ENCODE measurements at regions not wholly inside any gene's neighbourhood (a gene's known extent, or its start where the extent isn't known, plus 50 kb on each side); places are given as distances from the start of the nearest gene placed in this dataset.
"Not testable (repeated sequence)": the region's sequence is repeated elsewhere in the genome, so short reads cannot be mapped to it uniquely, and the experiment has no call there.

DNA sequence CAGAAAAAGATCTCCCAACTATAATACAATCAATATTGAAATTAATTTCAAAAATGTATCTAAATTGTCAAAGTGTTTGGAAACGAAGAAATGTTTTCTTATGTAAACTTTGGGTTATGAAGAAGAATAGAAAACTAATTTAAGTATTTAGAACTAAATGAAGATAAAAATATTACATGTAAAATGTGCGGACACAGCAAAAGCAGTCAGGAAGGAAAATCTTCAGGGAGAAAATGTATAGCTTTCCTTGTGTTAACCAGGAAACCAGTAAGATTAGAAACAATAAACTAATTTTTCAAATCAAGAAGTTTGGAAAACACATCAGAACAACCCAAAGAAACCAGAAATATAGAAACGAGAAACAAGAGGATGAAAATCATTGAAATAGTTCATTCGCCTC is 466.5 kb downstream of the BRD1 start:
- no peak for DNase-seq

DNA sequence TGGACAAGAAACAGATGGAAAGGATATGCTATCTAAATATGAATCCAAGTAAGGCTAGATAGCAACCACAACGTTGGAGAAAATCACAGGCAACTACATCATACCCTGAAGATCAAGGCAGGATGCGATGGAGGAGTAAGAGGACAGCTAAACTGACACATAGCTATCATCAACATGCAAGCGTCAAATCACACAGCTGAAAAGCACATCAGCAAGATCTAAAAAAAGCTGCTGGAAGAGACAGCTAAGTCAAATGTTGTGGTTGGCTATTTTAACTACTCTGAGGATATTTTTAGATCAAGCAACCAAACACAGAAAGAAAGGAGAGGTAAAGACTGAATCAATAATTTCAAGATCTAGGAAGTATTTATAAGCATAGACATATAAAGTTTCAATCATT is 466.9 kb downstream of the BRD1 start:
- no peak for DNase-seq

DNA sequence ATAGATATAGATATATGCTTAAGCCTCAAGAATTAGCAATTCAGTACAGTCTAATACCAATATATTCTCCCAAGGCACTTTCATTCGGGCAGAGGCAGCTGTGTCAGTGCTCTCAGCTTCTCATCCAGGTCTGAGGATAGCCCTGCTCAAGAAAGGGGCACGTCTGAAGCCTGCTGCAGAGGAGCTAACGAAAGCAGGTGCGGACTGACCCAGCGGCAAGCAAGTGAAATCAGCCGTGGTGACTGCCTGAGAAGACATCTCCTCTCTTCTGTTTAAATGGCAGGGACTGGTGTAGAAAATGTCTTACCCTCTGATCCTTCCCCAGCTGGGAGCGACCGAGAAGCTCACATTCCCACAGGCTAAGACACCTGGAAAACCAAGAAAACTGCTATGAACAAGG is 468.6 kb downstream of the BRD1 start:
- no peak for DNase-seq

DNA sequence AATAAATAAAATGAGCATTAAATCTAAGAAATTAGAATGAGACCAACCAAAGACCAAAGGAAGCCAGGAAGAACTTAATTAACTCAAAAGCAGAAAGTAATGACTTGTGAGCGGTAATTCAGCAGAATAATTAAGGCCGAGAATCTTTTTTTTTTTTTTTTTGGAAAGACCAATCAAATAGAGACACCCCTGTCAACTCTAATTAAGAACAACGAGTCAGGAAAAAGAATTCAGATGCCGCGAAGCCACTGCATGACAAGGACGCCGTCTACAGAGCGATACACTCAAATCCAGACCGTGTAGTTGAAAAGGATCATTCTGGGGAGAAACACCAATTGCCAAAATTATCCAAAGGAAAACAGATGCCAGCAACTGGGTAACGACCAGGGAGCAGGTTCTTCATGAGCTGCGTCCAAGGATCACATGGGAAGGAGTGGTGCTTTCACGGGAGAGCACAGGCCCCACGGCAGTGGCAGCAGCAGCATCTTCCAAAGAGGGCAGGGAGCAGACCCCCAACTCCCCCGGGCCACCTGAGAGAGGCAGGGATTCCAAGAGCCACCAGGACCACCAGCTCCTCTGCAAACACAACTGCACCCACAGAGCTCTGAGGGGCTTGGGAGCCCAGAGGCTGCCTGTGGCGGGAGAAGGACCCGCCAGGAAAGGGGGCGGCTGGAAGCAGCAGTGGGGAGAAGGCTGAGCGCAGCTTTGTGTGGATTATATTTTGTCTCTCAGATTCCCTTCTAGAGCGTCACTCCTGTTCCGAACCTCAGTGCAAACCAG is 469.8 kb downstream of the BRD1 start:
- DNase-seq, result no peak

DNA sequence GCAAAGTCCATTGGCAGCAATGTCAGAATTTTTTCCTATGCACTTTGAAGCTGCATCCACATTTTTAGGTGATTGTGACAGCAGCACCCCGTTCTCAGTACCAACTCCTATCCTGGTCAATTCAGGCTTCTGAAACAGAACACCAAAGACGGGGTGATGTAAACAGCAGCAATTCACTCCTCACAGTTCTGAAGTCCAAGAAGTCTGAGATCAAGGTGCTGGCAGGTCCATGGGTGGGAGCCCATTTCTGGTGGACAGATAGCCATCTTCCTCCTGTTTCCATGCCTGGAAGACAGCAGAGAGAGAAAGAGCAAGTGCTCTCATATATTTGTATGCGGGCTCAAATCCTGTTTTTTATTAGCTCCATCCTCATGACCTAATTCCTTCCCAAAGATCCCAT is 471.2 kb downstream of the BRD1 start:
- DNase-seq, result no peak

DNA sequence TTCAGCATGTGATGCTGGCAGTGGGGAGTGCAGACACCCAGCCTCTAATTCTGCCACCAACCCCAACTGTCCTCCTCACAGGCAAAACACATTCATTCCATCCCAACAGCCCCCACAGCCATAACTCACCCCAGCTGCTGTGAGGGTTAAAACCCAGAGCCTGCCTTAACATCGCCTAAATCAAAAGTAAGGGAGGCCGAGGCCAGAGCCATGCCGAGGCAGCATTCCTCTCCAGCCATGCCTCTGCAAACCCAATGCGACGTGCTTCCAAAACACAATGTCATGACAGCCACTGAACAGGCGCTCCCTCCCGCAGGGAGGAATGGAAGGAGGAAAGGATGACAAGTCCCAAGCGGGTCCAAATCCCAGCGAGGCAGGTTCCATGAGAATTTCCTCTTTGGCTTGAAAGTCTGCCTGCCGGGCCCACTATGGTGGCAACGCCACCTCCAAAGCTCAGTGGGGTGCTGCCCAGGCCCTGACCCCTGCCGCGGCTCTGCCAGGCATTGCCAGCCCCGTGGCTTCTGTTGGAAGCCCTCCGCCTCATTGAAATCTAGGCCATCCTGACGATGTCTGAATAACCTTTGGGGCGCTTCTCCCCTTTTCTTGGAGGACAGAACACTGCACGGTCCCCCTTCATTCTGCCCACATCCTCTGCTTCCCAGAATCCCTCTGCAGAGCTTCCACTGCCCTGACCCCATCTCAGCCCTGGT is 472.3 kb downstream of the BRD1 start:
- DNase-seq, result no peak

DNA sequence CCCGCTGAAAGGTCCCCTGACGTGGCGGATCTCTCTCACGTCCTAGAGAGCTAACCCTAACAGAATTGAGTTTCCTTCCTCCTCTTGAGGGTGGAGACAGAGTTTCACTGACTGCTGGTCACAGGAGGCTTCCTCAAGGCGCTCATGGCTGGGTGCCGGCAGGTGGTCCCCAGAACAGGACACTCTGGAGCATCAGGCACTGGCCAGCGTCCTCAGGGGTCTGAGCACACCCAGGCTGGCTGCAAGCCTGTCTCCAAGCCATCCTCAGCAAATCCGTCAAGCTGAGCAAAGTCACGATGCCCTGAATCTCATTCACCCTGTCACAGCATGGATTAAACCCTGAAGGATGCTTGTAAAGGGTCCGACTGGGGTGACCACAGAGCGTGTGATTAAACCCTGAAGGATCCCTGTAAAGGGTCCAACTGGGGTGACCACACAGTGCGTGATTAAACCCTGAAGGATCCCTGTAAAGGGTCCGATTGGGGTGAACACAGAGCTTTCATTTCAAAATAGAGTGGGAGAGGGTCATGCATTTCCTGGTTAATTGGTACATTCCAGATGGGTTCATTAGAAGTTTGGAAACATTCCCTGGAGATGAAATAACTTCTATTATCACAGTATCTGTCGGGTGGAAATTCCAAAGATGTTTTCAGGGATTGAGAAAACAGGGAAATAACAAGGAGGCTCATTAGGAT is 473.0 kb downstream of the BRD1 start:
- no peak for DNase-seq

DNA sequence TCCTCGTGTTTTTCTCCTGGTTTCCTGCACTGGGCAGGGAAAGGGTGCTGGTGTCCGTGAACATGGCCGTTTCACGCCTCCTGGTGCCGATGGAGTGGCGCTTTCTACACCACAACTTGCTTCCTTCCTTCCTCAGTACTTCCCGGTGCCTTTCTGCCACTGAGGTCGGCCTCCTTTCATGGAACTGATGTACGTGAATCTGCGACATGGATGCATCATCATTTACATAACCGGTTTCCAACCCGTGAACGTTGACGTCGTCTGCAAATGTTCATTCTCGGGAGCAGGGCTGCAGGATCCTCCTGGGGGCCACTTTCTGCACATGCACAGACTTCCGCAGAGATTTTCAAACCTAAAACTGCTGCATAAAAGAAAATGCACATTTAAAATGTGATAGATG is 474.4 kb downstream of the BRD1 start:
- no peak for DNase-seq

DNA sequence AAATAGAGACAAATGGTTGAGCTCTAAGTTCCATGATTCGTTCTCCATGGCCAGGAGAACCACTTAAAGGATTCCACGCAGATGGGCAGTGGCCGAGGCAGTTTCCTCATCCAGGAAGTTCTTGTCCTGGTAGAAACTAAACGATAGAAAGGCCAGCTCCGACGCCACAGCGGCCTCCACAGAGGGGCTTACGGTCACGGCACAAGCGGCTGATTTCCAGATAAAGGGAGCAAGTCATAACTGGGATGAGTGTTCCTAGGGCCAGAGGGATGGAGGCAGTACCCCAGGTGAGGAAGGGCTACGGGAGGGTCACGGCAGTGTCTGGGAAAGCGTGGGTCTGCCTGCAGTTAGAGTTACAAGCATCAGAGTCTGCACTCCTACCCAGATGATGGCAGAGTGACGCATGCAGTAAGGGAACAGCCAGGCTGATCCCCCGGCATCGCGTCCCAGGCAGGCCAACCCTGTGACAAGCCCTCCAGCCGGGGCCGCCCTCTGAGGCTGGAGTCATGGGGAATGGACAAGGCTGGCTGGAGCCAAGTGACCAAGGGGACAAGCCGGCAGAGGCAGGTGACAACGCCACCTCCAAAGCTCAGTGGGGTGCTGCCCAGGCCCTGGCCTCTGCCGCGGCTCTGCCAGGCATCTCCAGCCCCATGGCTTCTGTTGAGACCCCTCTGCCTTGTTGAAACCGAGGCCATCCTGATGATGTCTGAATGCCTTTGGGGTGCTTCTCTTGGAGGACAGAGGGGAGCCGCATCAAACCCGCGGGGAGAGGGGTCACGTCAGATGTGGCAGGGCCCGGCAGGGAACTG is 475.1 kb downstream of the BRD1 start:
- no peak for DNase-seq

DNA sequence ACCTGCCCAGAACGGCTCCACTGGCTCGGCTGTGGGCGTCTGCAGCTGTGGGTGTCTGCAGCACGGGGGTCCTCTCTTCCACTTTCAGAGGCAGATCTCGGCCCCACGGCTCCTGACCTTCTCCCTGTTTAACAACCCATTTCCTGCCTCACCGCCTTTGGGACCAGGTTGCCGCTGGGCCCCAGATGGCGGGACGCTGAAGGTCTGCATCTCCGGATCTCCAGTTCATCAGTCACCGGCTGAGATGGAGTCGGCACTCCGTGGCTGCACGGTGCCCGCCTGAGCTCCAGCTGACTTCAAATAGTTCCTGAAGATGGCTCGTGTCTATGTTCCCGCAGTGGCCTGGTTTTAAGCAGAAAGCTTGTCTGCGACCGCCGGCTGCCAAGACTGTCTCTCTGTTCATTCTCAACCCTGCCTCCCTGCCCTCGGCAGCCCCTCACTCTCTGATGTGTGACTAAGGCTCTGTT is 475.9 kb downstream of the BRD1 start:
- no peak for DNase-seq

DNA sequence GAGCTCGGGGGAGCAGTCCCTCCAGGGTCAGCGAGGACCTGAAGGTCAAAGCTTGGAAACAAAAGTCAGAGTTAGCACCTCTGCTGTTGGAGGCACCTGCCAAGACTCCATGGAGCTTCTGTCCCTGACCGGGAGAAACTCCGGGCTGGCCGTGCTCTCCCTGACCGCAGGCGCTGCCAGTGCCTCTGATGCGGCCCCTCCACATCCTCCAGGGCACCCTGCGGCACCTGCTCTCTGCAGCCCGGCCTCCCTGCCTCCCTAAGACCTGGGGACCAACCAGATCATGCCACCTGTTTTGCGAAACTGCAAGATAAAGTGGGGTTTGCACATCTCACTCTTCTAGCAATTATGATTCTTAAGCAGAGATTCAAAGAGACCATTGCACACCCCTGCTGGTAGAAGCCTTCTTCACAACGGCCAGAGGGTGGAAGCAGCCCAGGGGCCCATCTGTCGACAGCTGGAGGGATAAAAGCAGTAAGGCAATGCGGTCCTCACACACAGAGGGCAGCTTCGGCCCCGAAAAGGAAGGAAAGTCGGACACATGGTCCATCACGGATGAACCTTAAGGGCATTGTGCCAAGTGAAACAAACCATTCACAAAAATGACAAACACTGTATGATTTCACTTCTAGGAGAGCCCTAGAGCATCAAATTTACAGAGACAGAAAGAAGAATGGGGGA is 477.1 kb downstream of the BRD1 start:
- no peak for DNase-seq

DNA sequence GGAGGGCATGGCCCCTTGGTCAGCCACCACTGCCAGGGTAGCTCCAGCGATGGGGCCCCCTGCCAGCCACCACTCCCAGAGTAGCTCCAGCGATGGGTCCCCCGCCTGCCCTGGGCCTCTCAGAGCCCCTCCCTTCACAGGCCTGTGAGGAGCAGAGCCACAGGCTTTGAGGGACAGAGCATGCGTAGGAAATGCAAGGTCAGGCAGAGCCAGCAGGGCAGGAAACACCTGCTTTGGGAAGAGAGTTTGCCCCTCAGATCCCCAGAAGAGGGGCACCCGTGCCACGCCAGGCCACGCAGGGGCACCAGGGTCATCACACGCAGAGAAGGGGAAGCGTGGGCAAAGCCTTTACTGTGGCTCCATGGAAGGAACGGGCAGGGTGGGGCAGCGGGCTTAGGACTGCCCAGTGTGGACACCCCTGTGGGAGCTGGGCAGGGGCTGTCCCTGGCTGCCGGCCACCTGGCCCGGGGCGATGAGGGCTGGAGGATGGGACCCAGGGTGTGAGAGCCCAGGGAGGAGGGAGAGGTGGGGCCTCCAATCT is 477.8 kb downstream of the BRD1 start:
- no peak for DNase-seq

DNA sequence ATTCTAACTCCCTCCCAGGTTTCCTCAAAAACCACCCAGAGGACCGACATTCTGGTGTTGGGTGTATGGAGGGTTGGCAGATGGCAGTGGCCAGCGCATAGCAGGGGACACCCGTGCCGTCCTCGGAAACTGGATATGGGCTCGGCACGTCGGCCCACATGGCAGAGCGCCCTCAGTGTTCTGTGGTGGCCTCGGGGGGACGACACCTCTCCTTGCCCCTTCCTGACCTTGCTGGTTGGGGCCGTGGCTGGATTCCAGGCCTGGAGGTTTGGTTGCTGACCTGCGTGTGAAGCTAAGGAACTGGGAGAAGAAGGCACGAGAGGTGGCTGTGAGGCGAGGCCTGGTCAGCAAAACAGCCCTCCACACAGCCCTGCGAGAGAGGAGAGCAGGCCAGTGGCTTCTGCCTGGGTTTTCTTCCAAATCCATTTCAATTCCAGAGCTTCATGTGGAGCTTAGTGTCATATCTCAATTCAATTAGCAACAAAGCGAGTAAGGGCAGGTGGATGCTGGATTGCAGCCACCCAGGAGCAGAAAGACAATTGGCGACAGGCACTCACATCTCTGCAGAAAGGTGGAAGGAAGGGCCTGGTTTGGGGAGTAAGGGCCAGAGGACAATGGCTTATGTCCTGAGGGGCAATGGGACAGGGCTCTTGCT is 478.4 kb downstream of the BRD1 start:
- DNase-seq, result no peak

DNA sequence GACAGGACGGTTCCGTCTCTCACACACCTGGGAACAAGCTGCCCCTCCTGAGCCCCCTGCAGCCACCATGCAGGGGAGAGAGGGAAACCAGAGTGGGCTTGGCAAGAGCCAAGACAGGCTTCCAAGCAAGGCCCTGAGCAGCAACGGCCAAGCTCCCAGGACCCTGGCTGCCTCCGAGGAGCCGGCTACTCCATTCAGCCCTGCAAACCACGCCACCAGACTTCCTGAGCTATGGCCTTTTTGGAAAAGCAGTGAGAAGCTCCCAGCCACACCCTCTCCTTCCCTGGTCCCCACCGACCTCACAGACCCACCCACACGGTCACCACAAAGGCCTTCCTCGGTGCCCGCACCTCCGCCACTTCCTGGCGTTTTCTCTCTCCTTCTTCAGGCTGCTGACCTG is 479.0 kb downstream of the BRD1 start:
- DNase-seq, result no peak

DNA sequence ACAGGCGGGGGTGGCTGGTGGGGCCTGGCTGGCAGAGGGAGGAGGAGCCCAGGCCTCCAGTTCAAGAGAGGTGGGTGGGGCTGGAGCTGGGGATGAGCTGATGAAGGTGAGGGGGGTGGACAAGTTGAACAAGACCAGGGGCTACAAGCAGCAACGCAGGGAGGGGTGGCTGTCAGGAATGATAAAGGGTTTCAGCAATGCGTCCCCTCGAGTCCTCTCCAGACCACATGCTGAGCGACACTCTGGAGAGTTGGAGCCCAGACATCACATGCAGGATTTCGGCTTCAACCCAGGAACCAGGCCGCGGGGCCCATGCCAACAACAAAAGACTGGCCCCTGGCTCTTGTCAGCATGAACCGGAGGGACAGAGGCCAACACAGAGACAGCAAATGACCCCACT is 480.3 kb downstream of the BRD1 start:
- DNase-seq, result no peak

DNA sequence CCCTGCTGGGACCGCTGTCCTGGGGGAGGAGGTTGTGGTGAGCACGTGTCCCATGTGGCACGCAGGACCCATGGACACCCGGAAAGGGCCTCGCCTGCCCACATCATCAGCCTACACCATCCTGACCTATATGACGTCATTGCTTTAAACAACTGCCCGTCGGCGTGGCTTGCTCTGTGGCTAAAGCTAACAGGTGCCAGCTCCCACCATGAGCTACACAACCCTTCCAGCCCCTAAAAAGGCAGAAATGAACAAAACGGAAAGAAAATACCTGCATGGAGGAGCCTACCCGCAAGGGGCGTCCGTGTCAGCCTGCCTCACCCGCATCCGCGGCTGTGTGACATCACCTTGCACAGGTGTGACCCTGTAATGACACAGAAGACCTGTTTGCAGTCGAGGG is 481.8 kb downstream of the BRD1 start:
- DNase-seq, result no peak

DNA sequence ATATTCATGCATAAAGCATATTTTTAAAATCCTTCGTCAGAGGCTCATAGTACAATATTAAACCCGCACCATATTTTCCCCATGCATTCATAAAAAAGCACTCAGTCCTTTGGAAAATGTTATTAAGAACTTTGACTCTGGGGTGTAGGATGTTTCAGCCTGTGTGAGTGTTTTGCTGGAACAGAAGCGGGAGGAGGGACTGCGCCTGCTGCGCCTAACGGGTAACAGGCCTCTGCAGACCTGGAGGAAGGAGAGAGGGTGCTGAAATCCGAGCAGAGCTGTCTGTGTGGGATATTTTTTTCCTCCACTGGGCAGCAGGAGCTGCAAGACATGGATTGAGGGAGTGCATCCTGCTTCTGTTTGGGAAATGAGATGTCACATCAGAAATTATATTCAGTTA is 483.0 kb downstream of the BRD1 start:
- DNase-seq, result no peak

DNA sequence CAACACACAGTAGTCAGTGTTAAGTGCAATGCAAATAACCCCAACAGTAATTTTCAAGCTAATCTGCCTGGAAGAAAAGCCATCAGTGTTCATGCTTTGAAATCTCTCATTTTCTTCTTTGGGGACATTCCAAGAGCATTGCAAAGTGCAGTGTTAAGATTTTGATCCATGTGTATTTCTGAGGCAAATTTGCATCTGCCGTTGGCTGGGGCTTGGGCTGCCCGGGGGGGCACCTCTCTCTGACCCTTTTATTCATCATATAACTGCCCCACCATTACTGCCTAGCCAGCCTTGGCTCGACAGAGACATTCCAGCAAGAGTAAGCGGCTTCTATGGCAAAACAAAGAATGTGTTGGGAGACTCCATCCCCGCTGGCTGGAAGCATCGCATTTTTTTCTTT is 483.5 kb downstream of the BRD1 start:
- no peak for DNase-seq

DNA sequence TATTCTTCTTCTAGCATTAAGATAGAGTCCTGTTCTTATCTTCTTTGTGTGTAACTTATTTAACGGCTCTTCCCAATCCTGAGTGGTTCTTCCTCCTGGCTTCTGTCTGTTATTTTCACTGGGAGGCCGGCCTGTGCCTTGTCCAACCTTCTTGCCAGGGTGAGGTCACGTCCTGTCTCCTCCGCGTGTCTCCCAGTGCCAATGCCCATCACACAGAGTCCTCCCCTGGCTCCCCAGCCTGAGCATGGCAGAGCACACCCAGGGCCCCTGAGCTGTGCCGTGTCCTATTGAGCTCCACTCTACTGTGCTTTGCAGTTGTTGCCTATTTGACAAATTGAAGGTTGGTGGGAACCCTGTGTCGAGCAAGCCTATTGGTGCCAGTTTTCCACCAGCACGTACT is 487.3 kb downstream of the BRD1 start:
- no peak for DNase-seq

DNA sequence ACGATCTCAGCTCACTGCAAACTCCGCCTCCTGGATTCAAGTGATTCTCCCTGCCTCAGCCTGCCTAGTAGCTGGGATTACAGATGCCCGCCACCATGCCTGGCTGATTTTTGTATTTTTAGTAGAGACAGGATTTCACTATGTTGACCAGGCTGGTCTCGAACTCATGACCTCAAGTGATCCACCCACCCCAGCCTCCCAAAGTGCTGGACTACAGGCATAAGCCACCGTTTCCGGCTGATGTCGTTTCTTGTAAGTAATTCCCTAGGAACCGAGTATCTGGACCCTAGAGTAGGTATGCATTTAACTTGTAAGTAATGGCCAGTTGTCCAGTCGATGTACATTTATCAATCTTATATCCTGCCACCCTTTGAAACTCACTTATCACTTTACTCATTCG is 491.2 kb downstream of the BRD1 start:
- DNase-seq, result not testable (repeated sequence)

DNA sequence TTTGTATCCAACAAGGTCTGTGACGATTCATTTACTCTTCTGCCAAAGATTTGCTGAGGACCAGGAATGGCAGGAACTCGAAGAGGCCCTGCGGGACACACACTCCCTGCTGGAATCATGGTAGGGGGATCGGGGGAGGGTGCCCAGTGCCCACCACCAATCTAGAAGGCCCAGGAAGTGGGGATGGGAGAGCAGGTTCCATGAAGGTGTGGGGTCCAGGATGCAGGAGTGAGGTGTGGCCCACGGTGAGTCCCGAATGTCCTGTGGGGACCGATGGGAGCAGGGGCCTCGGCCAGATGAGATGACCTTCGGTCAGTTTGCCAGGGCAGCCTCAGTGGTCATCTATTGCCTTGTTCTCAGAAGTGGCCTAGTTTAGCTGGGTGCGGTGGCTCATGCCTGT is 492.7 kb downstream of the BRD1 start:
- no peak for DNase-seq

DNA sequence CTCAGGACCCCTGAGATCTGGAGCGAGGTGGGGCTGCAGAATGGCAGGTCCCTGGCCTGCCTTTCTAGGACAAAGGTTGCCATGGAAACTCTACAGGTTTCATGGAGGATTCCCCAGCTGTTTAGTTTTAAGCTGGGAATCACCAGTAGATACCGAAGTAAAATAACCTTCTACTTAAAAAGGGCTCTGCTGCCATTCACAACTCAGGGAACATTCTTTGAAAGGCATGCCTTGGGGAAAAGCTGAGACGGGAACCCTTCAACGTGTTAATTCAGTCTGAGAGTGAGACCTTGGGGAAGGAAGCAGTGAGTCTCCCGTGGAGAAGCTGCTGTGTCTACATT is 493.3 kb downstream of the BRD1 start:
- no peak for DNase-seq

Measured in NCI-H1417 treated with DMSO at 0.1 percent for 48 hours (cell line).